H1 (cell line): ENCODE measurements at regions not wholly inside any gene's neighbourhood (a gene's known extent, or its start where the extent isn't known, plus 50 kb on each side); places are given as distances from the start of the nearest gene placed in this dataset.

Source experiments
- CTCF ChIA-PET: fragments of 300-600 bp; sonication (Branson Sonifier 250); formaldehyde crosslinking; loops from one replicate; lab custom pipeline; 2021; ENCODE audit not compliant: partially characterized antibody; lab: Charles Lee
- POLR2A ChIA-PET: fragments of 300-600 bp; sonication (Branson Sonifier 250); formaldehyde crosslinking; loops from one replicate; lab custom pipeline; 2021; ENCODE audit warnings: inconsistent platforms; ENCODE audit not compliant: partially characterized antibody; lab: Charles Lee
- DNase-seq, 2 experiments: peaks; one replicate each; pipeline versions ENCODE4 v3.0.0 to v3.0.0-alpha.2; 2010 to 2022; ENCODE audit warnings: low spot score in 2 of 2, low read depth in 1 of 2, mixed read lengths in 1 of 2
- FAIRE-seq: peaks from 2 replicates; lab custom pipeline; 2011; peaks lifted over from hg19 to GRCh38; lab: Jason Lieb, UNC
- H2AFZ ChIP-seq: 2 replicates; pipeline ENCODE4 v1.8.1; 2012; ENCODE audit warnings: low read length, inconsistent platforms
- H2AK5ac ChIP-seq: 2 replicates; pipeline ENCODE4 v1.6.1; 2013; ENCODE audit warnings: low read depth, low read length
- H2BK120ac ChIP-seq: replicated peaks from 2 replicates; pipeline ENCODE3; 2013; ENCODE audit warnings: low read depth, low read length, inconsistent platforms
- H2BK12ac ChIP-seq: 2 replicates; pipeline ENCODE4 v1.6.1; 2013; ENCODE audit warnings: low read depth, low read length
- H2BK15ac ChIP-seq: 2 replicates; pipeline ENCODE4 v1.6.1; 2013; ENCODE audit warnings: low read length
- H2BK20ac ChIP-seq: 2 replicates; pipeline ENCODE4 v1.6.1; 2013; ENCODE audit warnings: low read length
- H2BK5ac ChIP-seq: 2 replicates; pipeline ENCODE4 v1.6.1; 2013; ENCODE audit warnings: low read depth, low read length
- H3K14ac ChIP-seq: 2 replicates; pipeline ENCODE4 v1.6.1; 2013; ENCODE audit warnings: inconsistent platforms; ENCODE audit not compliant: insufficient read length
- H3K18ac ChIP-seq: 2 replicates; pipeline ENCODE4 v1.6.1; 2013; ENCODE audit warnings: low read length; ENCODE audit errors: extremely low read depth
- H3K23ac ChIP-seq: 2 replicates; pipeline ENCODE4 v1.6.1; 2013; ENCODE audit warnings: inconsistent platforms; ENCODE audit not compliant: insufficient read length
- H3K23me2 ChIP-seq: 2 replicates; pipeline ENCODE4 v1.6.1; 2013; ENCODE audit warnings: low read depth, low read length
- H3K27ac ChIP-seq: 2 replicates; pipeline ENCODE4 v1.6.1; 2011; ENCODE audit warnings: low read depth, low read length, inconsistent platforms
- H3K27me3 ChIP-seq, 4 experiments: replicated peaks in 1 of 4; 1 replicate in 1 of 4; 2 replicates in 3 of 4; pipeline versions ENCODE4 v1.6.1 to v1.8.1; 2011 to 2013; ENCODE audit warnings: low read length in 3 of 4, mild to moderate bottlenecking in 3 of 4, inconsistent platforms in 2 of 4, mixed read lengths in 2 of 4, moderate library complexity in 1 of 4; ENCODE audit not compliant: control insufficient read depth in 3 of 4, insufficient read depth in 3 of 4; ENCODE audit errors: extremely low read depth in 1 of 4
- H3K36me3 ChIP-seq, 4 experiments: 2 replicates each; pipeline versions ENCODE4 v1.6.1 to v1.8.1; 2011 to 2013; ENCODE audit warnings: mild to moderate bottlenecking in 4 of 4, low read length in 3 of 4, moderate library complexity in 2 of 4, control low read depth in 1 of 4, inconsistent platforms in 1 of 4; ENCODE audit not compliant: insufficient read depth in 4 of 4, control insufficient read depth in 2 of 4
- H3K4ac ChIP-seq: replicated peaks from 2 replicates; pipeline ENCODE3; 2013; ENCODE audit warnings: low read length, low read depth, mixed read lengths, inconsistent platforms; ENCODE audit not compliant: insufficient read length
- H3K4me1 ChIP-seq, 4 experiments: replicated peaks in 1 of 4; 1 replicate in 1 of 4; 2 replicates in 3 of 4; pipeline versions ENCODE4 v1.6.1 to v1.8.1; 2011 to 2013; ENCODE audit warnings: low read length in 3 of 4, inconsistent platforms in 2 of 4, mixed read lengths in 1 of 4; ENCODE audit not compliant: insufficient read depth in 4 of 4, control insufficient read depth in 3 of 4
- H3K4me2 ChIP-seq, 2 experiments: 2 replicates each; pipeline versions ENCODE4 v1.6.1 to v1.8.1; 2011 to 2013; ENCODE audit warnings: low read depth in 2 of 2, low read length in 2 of 2, control low read depth in 1 of 2, inconsistent platforms in 1 of 2, mild to moderate bottlenecking in 1 of 2; ENCODE audit not compliant: insufficient read depth in 1 of 2
- H3K4me3 ChIP-seq, 4 experiments: fragments of 200-600, 300-600 bp in 1 of 4; sonication (generic), shearing (Covaris generic), sonication (Bioruptor Twin) in 1 of 4; 2 replicates each; pipeline versions ENCODE4 v1.5.1 to v1.8.1; 2011 to 2016; ENCODE audit warnings: low read length in 4 of 4, low read depth in 3 of 4, control low read depth in 2 of 4, inconsistent platforms in 2 of 4, mild to moderate bottlenecking in 2 of 4, mixed read lengths in 1 of 4, moderate library complexity in 1 of 4; ENCODE audit not compliant: insufficient read depth in 2 of 4; ENCODE audit errors: extremely low read depth in 1 of 4
- H3K56ac ChIP-seq: replicated peaks from 2 replicates; pipeline ENCODE3; 2013; ENCODE audit warnings: low read depth, mild to moderate bottlenecking, mixed read lengths, low read length, inconsistent platforms; ENCODE audit not compliant: insufficient read length
- H3K79me1 ChIP-seq: 2 replicates; pipeline ENCODE4 v1.6.1; 2013; ENCODE audit warnings: low read depth, low read length, control low read depth
- H3K79me2 ChIP-seq, 2 experiments: 2 replicates each; pipeline versions ENCODE4 v1.6.1 to v1.8.1; 2012 to 2013; ENCODE audit warnings: low read length in 2 of 2, mild to moderate bottlenecking in 2 of 2, inconsistent platforms in 1 of 2; ENCODE audit not compliant: insufficient read depth in 2 of 2, control insufficient read depth in 1 of 2
- H3K9ac ChIP-seq, 4 experiments: replicated peaks in 1 of 4; 1 replicate in 1 of 4; 2 replicates in 3 of 4; pipeline versions ENCODE4 v1.6.1 to v1.8.1; 2011 to 2013; ENCODE audit warnings: low read depth in 3 of 4, low read length in 3 of 4, control low read depth in 2 of 4, mild to moderate bottlenecking in 2 of 4, moderate library complexity in 2 of 4, inconsistent platforms in 1 of 4; ENCODE audit errors: extremely low read depth in 1 of 4
- H3K9me3 ChIP-seq, 2 experiments: 2 replicates each; pipeline versions ENCODE4 v1.6.1 to v1.8.1; 2012 to 2013; ENCODE audit warnings: mild to moderate bottlenecking in 2 of 2, moderate library complexity in 2 of 2, control low read depth in 1 of 2, inconsistent platforms in 1 of 2, low read depth in 1 of 2, low read length in 1 of 2, mixed read lengths in 1 of 2; ENCODE audit not compliant: insufficient read depth in 2 of 2
- H4K20me1 ChIP-seq, 2 experiments: replicated peaks in 1 of 2; 2 replicates each; pipeline versions ENCODE3 to v1.8.1; 2011 to 2013; ENCODE audit warnings: inconsistent platforms in 2 of 2, low read length in 2 of 2, mild to moderate bottlenecking in 1 of 2; ENCODE audit not compliant: insufficient read depth in 2 of 2, control insufficient read depth in 1 of 2
- H4K5ac ChIP-seq: 2 replicates; pipeline ENCODE4 v1.6.1; 2013; ENCODE audit warnings: low read length, low read depth, mixed read lengths, inconsistent platforms; ENCODE audit not compliant: insufficient read length
- H4K8ac ChIP-seq: 2 replicates; pipeline ENCODE4 v1.8.0; 2013; ENCODE audit warnings: mild to moderate bottlenecking, moderate library complexity, low read length, inconsistent platforms; ENCODE audit not compliant: insufficient read depth; ENCODE audit errors: extremely low read depth
- H4K91ac ChIP-seq: replicated peaks from 2 replicates; pipeline ENCODE3; 2013; ENCODE audit warnings: low read length, mixed read lengths, inconsistent platforms; ENCODE audit not compliant: insufficient read length
- HDAC2 ChIP-seq, 2 experiments: fragments of 300-600 bp in 1 of 2; sonication (generic) in 1 of 2; IDR thresholded peaks; 2 replicates each; pipeline ENCODE4 v1.6.1; 2011 to 2012; ENCODE audit warnings: low read depth in 2 of 2, low read length in 2 of 2, mild to moderate bottlenecking in 2 of 2, moderate library complexity in 2 of 2, borderline replicate concordance in 1 of 2, inconsistent platforms in 1 of 2
- KDM4A ChIP-seq: IDR thresholded peaks from one replicate; pipeline ENCODE4 v1.7.1; 2012; ENCODE audit warnings: low read depth, mild to moderate bottlenecking, moderate library complexity, low read length, inconsistent platforms; ENCODE audit not compliant: severe bottlenecking
- WGBS, 2 experiments: shearing (Covaris generic) in 1 of 2; methylation state at CpG; one replicate each; pipeline versions ENCODE4 v1.1.6 to v1.1.7; 2013 to 2015; ENCODE audit warnings: low lambda C conversion rate in 2 of 2, mixed read lengths in 2 of 2, inconsistent platforms in 1 of 2, low coverage in 1 of 2, missing lambda C conversion rate in 1 of 2; ENCODE audit not compliant: insufficient replicate concordance in 2 of 2, insufficient coverage in 1 of 2, insufficient read length in 1 of 2; ENCODE audit errors: extremely low coverage in 1 of 2, missing lambda C conversion rate in 1 of 2; 5-methylcytosine and 5-hydroxymethylcytosine counted together

- H3K36me3 ChIP-seq, result peaks cover 0 to 2% (median 0%) of the 10 kb centered on the region in 4 experiments; a peak in 2 of 8 replicates
- H3K27me3 ChIP-seq, result no peaks in the 10 kb centered on the region
- WGBS, 2 experiments, result 81% methylated on average over 6 of the region's 6 CpGs; no CpG with 5 or more reads in 1 of the 2 experiments
- H2BK5ac ChIP-seq, result no peak overlapping the region
- H3K4me3 ChIP-seq, result no peak overlapping the region
- no peak overlapping the region for H3K14ac ChIP-seq
- no peak overlapping the region for H2BK120ac ChIP-seq
- no peak overlapping the region for H4K8ac ChIP-seq
- H2BK20ac ChIP-seq, result no peak overlapping the region
- no peak overlapping the region for H2BK12ac ChIP-seq
- H2BK15ac ChIP-seq, result no peak overlapping the region
- H2AFZ ChIP-seq, result no peak overlapping the region
- H3K79me2 ChIP-seq, result no peaks in the 10 kb centered on the region
- no peaks in the 10 kb centered on the region for H3K4me1 ChIP-seq
- no peak overlapping the region for H3K4ac ChIP-seq
- no peak overlapping the region for H3K18ac ChIP-seq
- DNase-seq (no peak), FAIRE-seq (no peak)
- no peaks in the 10 kb centered on the region for H3K79me1 ChIP-seq
- H3K23me2 ChIP-seq, result peaks cover 2% of the 10 kb centered on the region; the same call in 1 of the 2 replicates
- no peak overlapping the region for H3K56ac ChIP-seq
- H2AK5ac ChIP-seq, result no peak overlapping the region
- ChIA-PET CTCF (no interaction called here), POLR2A (no interaction called here)
- no peak overlapping the region for H3K23ac ChIP-seq
- peaks cover 74 to 98% of the 10 kb centered on the region in 2 experiments for H3K9me3 ChIP-seq
- H4K91ac ChIP-seq, result no peak overlapping the region
- no peak overlapping the region for H3K4me2 ChIP-seq
- no peak overlapping the region for H4K5ac ChIP-seq
- H4K20me1 ChIP-seq, result no peaks in the 10 kb centered on the region
- H3K27ac ChIP-seq, result no peak overlapping the region
- no peak overlapping the region for H3K9ac ChIP-seq
- no peak for TF ChIP-seq HDAC2 (IDR thresholded peaks at IDR 0.05; ENCODE audit: borderline replicate concordance in 1 of 2, low read depth in 2 of 2, low read length in 2 of 2)
- no peak for TF ChIP-seq KDM4A
These were observed 1368.7 kb downstream of the UQCRFS1 start for GRCh38 chr19:27844261-27844660.
